ENCODE measurements at regions not wholly inside any gene's neighbourhood (a gene's known extent, or its start where the extent isn't known, plus 50 kb on each side); places are given as distances from the start of the nearest gene placed in this dataset.

DNA sequence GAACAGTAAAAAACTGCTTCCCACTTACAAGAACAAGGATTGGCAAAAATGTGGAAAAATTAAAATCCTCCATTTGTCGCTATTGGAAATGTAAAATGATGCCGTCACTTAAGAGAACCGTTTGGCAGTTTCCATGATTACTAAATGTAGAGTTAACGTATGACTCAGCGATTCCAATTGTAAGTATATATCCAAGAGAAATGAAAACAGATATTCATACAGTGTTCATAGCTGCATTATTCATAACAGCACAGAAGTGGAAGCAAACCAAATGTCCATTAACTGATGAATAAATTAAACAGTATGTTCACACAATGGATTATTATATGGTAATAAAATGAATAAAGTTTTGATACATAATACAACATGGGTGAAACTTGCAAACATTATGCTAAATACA lies 971.0 kb downstream of the AMY1C start:
- H3K27me3 ChIP-seq (ENCODE audit: insufficient read depth, low read depth, severe bottlenecking) = no peaks in the 10 kb centered on the region
- no peak overlapping the region for H3K4me3 ChIP-seq (ENCODE audit: low read depth, low read length)
- no peaks in the 10 kb centered on the region for H3K9me3 ChIP-seq (ENCODE audit: severe bottlenecking)
- H3K36me3 ChIP-seq = no peaks in the 10 kb centered on the region
- DNase-seq = no peak
- TF ChIP-seq, protein P1, sequence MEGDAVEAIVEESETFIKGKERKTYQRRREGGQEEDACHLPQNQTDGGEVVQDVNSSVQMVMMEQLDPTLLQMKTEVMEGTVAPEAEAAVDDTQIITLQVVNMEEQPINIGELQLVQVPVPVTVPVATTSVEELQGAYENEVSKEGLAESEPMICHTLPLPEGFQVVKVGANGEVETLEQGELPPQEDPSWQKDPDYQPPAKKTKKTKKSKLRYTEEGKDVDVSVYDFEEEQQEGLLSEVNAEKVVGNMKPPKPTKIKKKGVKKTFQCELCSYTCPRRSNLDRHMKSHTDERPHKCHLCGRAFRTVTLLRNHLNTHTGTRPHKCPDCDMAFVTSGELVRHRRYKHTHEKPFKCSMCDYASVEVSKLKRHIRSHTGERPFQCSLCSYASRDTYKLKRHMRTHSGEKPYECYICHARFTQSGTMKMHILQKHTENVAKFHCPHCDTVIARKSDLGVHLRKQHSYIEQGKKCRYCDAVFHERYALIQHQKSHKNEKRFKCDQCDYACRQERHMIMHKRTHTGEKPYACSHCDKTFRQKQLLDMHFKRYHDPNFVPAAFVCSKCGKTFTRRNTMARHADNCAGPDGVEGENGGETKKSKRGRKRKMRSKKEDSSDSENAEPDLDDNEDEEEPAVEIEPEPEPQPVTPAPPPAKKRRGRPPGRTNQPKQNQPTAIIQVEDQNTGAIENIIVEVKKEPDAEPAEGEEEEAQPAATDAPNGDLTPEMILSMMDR (IDR thresholded peaks at IDR 0.05; ENCODE audit: low read depth, low read length) = no peak
- H3K27ac ChIP-seq = no peak overlapping the region

DNA sequence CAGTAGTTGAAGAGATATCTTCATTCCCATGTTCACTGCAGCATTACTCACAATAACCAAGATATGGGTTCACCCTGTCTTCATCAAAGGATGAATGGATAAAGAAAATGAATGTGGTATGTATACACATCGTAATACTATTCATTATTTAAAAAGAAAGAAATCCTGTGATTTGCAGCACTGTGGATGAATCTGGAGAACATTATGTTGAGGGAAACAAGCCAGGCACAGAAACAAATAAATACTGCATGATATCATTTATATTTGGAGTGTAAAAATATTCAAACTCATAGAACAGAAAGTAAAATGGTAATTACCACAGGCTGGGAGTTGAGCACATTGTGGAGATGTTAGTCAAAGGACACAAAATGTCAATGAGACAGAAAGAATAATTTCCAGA lies 977.2 kb downstream of the AMY1C start:
- Histone ChIP-seq H3K4me3 (ENCODE audit: low read depth, low read length) (no peak overlapping the region), H3K9me3 (ENCODE audit: severe bottlenecking) (no peaks in the 10 kb centered on the region), H3K27ac (no peak overlapping the region), H3K36me3 (no peaks in the 10 kb centered on the region), H3K27me3 (ENCODE audit: insufficient read depth, low read depth, severe bottlenecking) (no peaks in the 10 kb centered on the region)
- TF ChIP-seq, protein P1 (IDR thresholded peaks at IDR 0.05; ENCODE audit: low read depth, low read length) = no peak
- DNase-seq = no peak

DNA sequence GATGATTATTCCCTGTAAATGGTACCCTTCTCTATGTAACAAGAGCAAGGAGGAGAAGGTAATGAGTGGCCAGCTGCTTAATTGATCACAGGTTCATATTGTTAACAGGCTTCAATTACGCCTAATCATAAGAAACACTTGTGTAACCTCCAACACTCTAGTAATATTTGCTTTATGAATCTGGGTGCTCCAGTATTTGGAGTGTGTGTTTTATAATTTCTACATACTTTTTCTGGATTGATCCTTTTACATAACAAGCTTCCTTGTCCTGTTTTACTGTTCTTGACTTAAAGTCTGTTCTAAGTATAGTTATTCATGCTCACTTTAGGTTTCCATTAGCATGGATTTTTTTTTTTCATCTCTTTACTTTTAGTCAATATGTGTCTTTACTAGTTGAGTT lies 984.2 kb downstream of the AMY1C start:
- Histone ChIP-seq H3K4me3 (ENCODE audit: low read depth, low read length) (no peak overlapping the region), H3K27me3 (ENCODE audit: insufficient read depth, low read depth, severe bottlenecking) (no peaks in the 10 kb centered on the region), H3K9me3 (ENCODE audit: severe bottlenecking) (no peaks in the 10 kb centered on the region), H3K27ac (no peak overlapping the region), H3K36me3 (no peaks in the 10 kb centered on the region)
- DNase-seq = no peak
- TF ChIP-seq, protein P1 (IDR thresholded peaks at IDR 0.05; ENCODE audit: low read depth, low read length) = no peak

DNA sequence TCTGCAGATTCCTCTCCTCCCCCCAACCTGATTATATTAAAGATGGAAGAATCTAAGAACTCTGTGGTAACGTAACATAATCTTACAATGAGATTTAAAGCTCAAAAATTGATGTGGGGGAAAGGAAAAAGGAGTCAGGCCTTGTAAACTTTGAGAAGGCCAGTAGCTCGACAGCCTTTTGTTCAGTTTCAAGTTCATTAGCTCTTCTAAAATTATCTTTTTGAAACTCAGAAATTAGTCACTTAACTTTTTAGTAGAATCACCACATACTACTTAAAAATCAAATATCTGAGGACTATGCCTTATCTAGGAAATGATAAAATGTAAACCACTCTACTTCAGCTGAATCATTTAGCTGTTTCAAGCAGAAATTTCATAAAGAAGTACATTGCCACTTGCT lies 996.2 kb downstream of the AMY1C start:
- DNase-seq = no peak
- Histone ChIP-seq H3K27me3 (ENCODE audit: insufficient read depth, low read depth, severe bottlenecking) (no peaks in the 10 kb centered on the region), H3K4me3 (ENCODE audit: low read depth, low read length) (no peak overlapping the region), H3K27ac (no peak overlapping the region), H3K9me3 (ENCODE audit: severe bottlenecking) (no peaks in the 10 kb centered on the region), H3K36me3 (no peaks in the 10 kb centered on the region)
- TF ChIP-seq, protein P1 (IDR thresholded peaks at IDR 0.05; ENCODE audit: low read depth, low read length) = no peak

DNA sequence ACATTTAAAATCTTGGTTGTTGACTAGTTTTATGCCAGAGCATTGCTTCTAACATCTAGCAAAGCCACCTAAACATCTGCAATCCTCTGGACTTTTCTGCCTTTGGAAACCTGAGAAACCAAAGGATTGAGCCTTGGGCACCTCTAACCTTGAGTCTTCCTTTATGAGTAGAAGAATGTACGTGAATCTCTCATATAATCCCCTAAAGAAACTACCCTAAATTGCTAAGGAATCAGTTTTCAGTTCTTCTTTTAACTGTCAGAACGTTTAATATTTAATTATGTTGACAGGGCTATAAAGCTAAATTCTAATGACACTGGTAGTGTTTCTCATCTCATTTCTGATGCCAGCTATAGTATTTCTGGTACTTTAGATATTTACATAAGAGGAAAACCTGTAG lies 997.3 kb downstream of the AMY1C start:
- DNase-seq = no peak
- TF ChIP-seq, protein P1 (IDR thresholded peaks at IDR 0.05; ENCODE audit: low read depth, low read length) = no peak
- no peak overlapping the region for H3K4me3 ChIP-seq (ENCODE audit: low read depth, low read length)
- H3K9me3 ChIP-seq (ENCODE audit: severe bottlenecking) = no peaks in the 10 kb centered on the region
- no peak overlapping the region for H3K27ac ChIP-seq
- H3K36me3 ChIP-seq = no peaks in the 10 kb centered on the region
- no peaks in the 10 kb centered on the region for H3K27me3 ChIP-seq (ENCODE audit: insufficient read depth, low read depth, severe bottlenecking)

DNA sequence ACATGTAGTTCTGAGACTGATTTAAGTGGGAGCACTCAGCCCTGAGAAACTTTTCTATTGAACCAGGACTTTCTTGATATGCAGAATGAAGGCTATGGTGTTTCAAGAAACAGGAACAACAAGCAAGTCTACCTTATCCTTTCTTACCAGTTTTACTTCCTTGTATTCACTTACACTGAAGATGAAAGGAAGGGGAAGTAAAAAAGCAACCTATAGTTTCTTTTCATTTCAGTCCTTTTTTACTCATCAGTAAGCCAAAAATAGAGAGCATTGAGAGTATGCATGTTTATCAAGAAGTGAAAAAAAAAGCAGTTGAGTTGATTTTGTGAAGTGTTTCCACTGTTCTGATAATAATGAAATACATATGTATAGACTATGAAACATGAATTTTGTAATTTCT lies 1010.3 kb downstream of the AMY1C start:
- TF ChIP-seq, protein P1 (IDR thresholded peaks at IDR 0.05; ENCODE audit: low read depth, low read length) = no peak
- H3K27ac ChIP-seq = no peak overlapping the region
- no peak overlapping the region for H3K4me3 ChIP-seq (ENCODE audit: low read depth, low read length)
- H3K9me3 ChIP-seq (ENCODE audit: severe bottlenecking) = no peaks in the 10 kb centered on the region
- H3K36me3 ChIP-seq = no peaks in the 10 kb centered on the region
- no peaks in the 10 kb centered on the region for H3K27me3 ChIP-seq (ENCODE audit: insufficient read depth, low read depth, severe bottlenecking)
- no peak for DNase-seq

Data from WERI-Rb-1 (cell line).